K562 (cell line): ENCODE measurements at regions not wholly inside any gene's neighbourhood (a gene's known extent, or its start where the extent isn't known, plus 50 kb on each side); places are given as distances from the start of the nearest gene placed in this dataset.

ENCODE experiments used
- BACH1 ChIP-seq: fragments of 200-800 bp; sonication (Bioruptor generic); IDR thresholded peaks from 2 replicates; pipeline ENCODE4 v1.6.1; 2016; ENCODE audit warnings: missing genetic modification characterization, missing compliant biosample characterization
- CTBP1 ChIP-seq: fragments of 450-650 bp; IDR thresholded peaks from 2 replicates; pipeline ENCODE4 v1.6.1; 2016; ENCODE audit warnings: borderline replicate concordance
- FUS ChIP-seq: fragments of 200-400 bp; formaldehyde crosslinking; optimal IDR thresholded peaks from 2 replicates; pipeline ENCODE3; 2017; ENCODE audit warnings: low read depth, low read length
- HDGF ChIP-seq: fragments of 450-650 bp; IDR thresholded peaks from 2 replicates; pipeline ENCODE4 v1.6.1; 2016
- HMGN3 ChIP-seq: IDR thresholded peaks from 2 replicates; pipeline ENCODE4 v1.6.1; 2011; ENCODE audit warnings: borderline replicate concordance, low read depth, mild to moderate bottlenecking, mixed read lengths, low read length; ENCODE audit not compliant: insufficient read length; ENCODE audit errors: extremely low read depth
- KAT7 ChIP-seq: sonication (generic); formaldehyde crosslinking; IDR thresholded peaks from 2 replicates; pipeline ENCODE4 v1.8.0; 2022; ENCODE audit warnings: missing genetic modification reagents, mild to moderate bottlenecking, borderline replicate concordance
- MTA1 ChIP-seq: fragments of 450-650 bp; IDR thresholded peaks from 2 replicates; pipeline ENCODE4 v1.6.1; 2017; ENCODE audit warnings: borderline replicate concordance
- NR2C2 ChIP-seq, 2 experiments: fragments of 200-800 bp in 1 of 2; sonication (Bioruptor generic) in 1 of 2; sonication (generic) in 1 of 2; formaldehyde crosslinking in 1 of 2; IDR thresholded peaks; 2 replicates each; pipeline versions ENCODE4 v1.6.1 to v1.8.0; 2016 to 2022; ENCODE audit warnings: mild to moderate bottlenecking in 1 of 2, missing compliant biosample characterization in 1 of 2, missing genetic modification characterization in 1 of 2, missing genetic modification reagents in 1 of 2
- PHF8 ChIP-seq: fragments of 200-600 bp; sonication (generic); IDR thresholded peaks from 2 replicates; pipeline ENCODE4 v1.6.1; 2012; ENCODE audit warnings: mixed run types, mild to moderate bottlenecking, inconsistent platforms, low read length, moderate library complexity, borderline replicate concordance
- SAP30 ChIP-seq: fragments of 200-600 bp; sonication (generic); IDR thresholded peaks from 2 replicates; pipeline ENCODE4 v1.6.1; 2012; ENCODE audit warnings: borderline replicate concordance, low read depth, mild to moderate bottlenecking, moderate library complexity, low read length, control low read depth, inconsistent platforms; ENCODE audit not compliant: insufficient read depth, poor library complexity, severe bottlenecking
- STAG1 ChIP-seq: sonication (generic); formaldehyde crosslinking; IDR thresholded peaks from 2 replicates; pipeline ENCODE4 v1.5.0; 2020; ENCODE audit warnings: missing genetic modification reagents, borderline replicate concordance
- ZEB2 ChIP-seq: fragments of 450-650 bp; IDR thresholded peaks from 2 replicates; pipeline ENCODE4 v1.6.1; 2016
- ZNF133 ChIP-seq: fragments of 250-450 bp; sonication (Bioruptor Pico); IDR thresholded peaks from 2 replicates; pipeline ENCODE4 v1.4.0; 2020; ENCODE audit warnings: mild to moderate bottlenecking
- TF ChIP-seq, protein P1 (sequence below): sonication (generic); formaldehyde crosslinking; IDR thresholded peaks from 2 replicates; pipeline ENCODE4 v1.9.0; 2022; ENCODE audit warnings: mild to moderate bottlenecking, missing genetic modification reagents
- TF ChIP-seq, protein P2 (sequence below): fragments of 200-800 bp; sonication (Bioruptor generic); IDR thresholded peaks from 2 replicates; pipeline ENCODE4 v1.6.1; 2017; ENCODE audit warnings: missing genetic modification characterization, missing compliant biosample characterization
- TF ChIP-seq, protein P3 (sequence below): sonication (generic); formaldehyde crosslinking; IDR thresholded peaks from 2 replicates; pipeline ENCODE4 v1.8.0; 2022; ENCODE audit warnings: mild to moderate bottlenecking, low read depth, missing genetic modification reagents
- TF ChIP-seq, protein P4 (sequence below): fragments of 450-650 bp; IDR thresholded peaks from 2 replicates; pipeline ENCODE4 v1.6.1; 2014; ENCODE audit warnings: low read depth, mild to moderate bottlenecking, moderate library complexity, borderline replicate concordance
- TF ChIP-seq, protein P5 (sequence below): sonication (generic); formaldehyde crosslinking; IDR thresholded peaks from 2 replicates; pipeline ENCODE4 v1.8.0; 2022; ENCODE audit warnings: mild to moderate bottlenecking, missing genetic modification reagents, borderline replicate concordance

DNA sequence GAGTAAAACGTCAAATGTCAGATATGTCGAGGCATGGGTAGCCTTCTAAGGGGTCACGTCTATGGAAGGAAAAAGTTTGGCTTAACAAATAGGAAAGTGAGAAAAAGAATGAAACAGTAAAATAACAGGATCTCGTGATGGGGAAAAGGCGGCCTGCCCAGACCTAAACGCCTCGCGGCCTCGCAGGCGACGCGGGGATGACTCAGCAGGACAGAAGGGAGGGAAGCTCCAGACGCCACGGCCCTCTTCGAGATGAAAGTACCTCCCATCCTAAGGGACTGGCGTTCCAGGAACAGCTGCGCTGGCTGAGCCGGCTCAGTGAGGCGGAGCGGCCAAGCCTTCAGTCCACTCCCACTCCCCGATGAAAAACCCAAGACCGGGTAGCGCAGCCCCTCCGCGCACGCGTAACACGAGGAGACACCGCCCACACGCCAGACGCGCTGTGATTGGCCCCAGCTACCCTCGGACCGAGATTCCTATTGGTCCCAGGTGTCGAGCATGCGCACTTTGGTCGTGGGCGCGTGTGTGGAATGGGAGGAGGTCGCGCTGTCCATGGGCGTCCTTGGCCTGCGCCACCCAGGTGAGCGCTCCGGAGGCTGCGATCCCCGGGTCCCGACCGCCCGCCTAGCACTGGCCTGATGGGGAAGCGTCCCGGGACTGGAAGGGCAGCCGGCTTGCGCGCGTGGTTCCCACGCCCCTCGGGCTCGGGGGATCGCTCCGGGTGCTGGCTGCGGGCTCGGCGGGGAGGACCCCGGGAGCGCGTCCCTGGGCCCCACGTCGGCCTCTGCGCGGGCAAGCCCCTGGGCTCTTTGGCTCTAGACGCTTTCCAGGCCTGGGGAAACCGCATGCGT is 588.5 kb downstream of the MTRR start (continued):
- no peak for TF ChIP-seq ZNF133 (CRISPR knock-in tag)
- peak; percentile 61 for TF ChIP-seq SAP30
- TF ChIP-seq, protein P1, sequence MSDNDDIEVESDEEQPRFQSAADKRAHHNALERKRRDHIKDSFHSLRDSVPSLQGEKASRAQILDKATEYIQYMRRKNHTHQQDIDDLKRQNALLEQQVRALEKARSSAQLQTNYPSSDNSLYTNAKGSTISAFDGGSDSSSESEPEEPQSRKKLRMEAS (CRISPR knock-in tag) = peak; percentile 94
- peak; percentile 94 for TF ChIP-seq BACH1 (tag)
- no peak for TF ChIP-seq FUS
- no peak for TF ChIP-seq ZEB2
- TF ChIP-seq NR2C2 (CRISPR knock-in tag; IDR thresholded peaks at IDR 0.05) = no peak
- TF ChIP-seq NR2C2 (tag; IDR thresholded peaks at IDR 0.05) = peak; percentile 32; the same call in 1 of the 2 replicates
- TF ChIP-seq CTBP1 = peak; percentile 88
- TF ChIP-seq, protein P2, sequence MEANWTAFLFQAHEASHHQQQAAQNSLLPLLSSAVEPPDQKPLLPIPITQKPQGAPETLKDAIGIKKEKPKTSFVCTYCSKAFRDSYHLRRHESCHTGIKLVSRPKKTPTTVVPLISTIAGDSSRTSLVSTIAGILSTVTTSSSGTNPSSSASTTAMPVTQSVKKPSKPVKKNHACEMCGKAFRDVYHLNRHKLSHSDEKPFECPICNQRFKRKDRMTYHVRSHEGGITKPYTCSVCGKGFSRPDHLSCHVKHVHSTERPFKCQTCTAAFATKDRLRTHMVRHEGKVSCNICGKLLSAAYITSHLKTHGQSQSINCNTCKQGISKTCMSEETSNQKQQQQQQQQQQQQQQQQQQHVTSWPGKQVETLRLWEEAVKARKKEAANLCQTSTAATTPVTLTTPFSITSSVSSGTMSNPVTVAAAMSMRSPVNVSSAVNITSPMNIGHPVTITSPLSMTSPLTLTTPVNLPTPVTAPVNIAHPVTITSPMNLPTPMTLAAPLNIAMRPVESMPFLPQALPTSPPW (CRISPR knock-in tag) = no peak
- TF ChIP-seq, protein P3, sequence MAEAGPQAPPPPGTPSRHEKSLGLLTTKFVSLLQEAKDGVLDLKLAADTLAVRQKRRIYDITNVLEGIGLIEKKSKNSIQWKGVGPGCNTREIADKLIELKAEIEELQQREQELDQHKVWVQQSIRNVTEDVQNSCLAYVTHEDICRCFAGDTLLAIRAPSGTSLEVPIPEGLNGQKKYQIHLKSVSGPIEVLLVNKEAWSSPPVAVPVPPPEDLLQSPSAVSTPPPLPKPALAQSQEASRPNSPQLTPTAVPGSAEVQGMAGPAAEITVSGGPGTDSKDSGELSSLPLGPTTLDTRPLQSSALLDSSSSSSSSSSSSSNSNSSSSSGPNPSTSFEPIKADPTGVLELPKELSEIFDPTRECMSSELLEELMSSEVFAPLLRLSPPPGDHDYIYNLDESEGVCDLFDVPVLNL (CRISPR knock-in tag) = 0 out of 2 replicates have a peak, but pooled peaks have one; percentile 12
- TF ChIP-seq, protein P4, sequence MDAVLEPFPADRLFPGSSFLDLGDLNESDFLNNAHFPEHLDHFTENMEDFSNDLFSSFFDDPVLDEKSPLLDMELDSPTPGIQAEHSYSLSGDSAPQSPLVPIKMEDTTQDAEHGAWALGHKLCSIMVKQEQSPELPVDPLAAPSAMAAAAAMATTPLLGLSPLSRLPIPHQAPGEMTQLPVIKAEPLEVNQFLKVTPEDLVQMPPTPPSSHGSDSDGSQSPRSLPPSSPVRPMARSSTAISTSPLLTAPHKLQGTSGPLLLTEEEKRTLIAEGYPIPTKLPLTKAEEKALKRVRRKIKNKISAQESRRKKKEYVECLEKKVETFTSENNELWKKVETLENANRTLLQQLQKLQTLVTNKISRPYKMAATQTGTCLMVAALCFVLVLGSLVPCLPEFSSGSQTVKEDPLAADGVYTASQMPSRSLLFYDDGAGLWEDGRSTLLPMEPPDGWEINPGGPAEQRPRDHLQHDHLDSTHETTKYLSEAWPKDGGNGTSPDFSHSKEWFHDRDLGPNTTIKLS = peak; percentile 90
- TF ChIP-seq KAT7 (CRISPR knock-in tag) = 0 out of 2 replicates have a peak, but pooled peaks have one; percentile 58
- TF ChIP-seq PHF8 = peak; percentile 93; the same call in 1 of the 2 replicates
- TF ChIP-seq HMGN3 = no peak
- TF ChIP-seq MTA1 = peak; percentile 86
- TF ChIP-seq HDGF = no peak
- TF ChIP-seq, protein P5, sequence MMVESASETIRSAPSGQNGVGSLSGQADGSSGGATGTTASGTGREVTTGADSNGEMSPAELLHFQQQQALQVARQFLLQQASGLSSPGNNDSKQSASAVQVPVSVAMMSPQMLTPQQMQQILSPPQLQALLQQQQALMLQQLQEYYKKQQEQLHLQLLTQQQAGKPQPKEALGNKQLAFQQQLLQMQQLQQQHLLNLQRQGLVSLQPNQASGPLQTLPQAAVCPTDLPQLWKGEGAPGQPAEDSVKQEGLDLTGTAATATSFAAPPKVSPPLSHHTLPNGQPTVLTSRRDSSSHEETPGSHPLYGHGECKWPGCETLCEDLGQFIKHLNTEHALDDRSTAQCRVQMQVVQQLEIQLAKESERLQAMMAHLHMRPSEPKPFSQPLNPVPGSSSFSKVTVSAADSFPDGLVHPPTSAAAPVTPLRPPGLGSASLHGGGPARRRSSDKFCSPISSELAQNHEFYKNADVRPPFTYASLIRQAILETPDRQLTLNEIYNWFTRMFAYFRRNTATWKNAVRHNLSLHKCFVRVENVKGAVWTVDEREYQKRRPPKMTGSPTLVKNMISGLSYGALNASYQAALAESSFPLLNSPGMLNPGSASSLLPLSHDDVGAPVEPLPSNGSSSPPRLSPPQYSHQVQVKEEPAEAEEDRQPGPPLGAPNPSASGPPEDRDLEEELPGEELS (CRISPR knock-in tag) = peak; percentile 19; the same call in 1 of the 2 replicates
- no peak for TF ChIP-seq STAG1 (CRISPR knock-in tag)
